PC-3 (cell line): ENCODE measurements at regions not wholly inside any gene's neighbourhood (a gene's known extent, or its start where the extent isn't known, plus 50 kb on each side); places are given as distances from the start of the nearest gene placed in this dataset.

Source experiments
- CTCF ChIP-seq: fragments of 300-600 bp; sonication (generic); conservative IDR thresholded peaks from 2 replicates; pipeline ENCODE4 v1.5.1; 2017; ENCODE audit warnings: antibody characterized with exemption, low read depth, mild to moderate bottlenecking, low read length
- EZH2 ChIP-seq: fragments of 300-600 bp; sonication (generic); IDR thresholded peaks from one replicate; pipeline ENCODE4 v1.6.1; 2017; ENCODE audit warnings: antibody characterized with exemption, mild to moderate bottlenecking, low read length; ENCODE audit not compliant: unreplicated experiment

- no peak for TF ChIP-seq CTCF
- TF ChIP-seq EZH2: no peak
These were observed 1085.1 kb downstream of the SORCS3 start for GRCh38 chr10:105726149-105726548.
